Stimulated activated CD4-positive, alpha-beta T cell treated with anti-CD3 and anti-CD28 coated beads, Interleukin-2, amount 100 ng/mL, for 24 hours (primary cell): ENCODE measurements at regions not wholly inside any gene's neighbourhood (a gene's known extent, or its start where the extent isn't known, plus 50 kb on each side); places are given as distances from the start of the nearest gene placed in this dataset.

Experiments
- DNase-seq, 2 donors: peaks; one replicate each; pipeline ENCODE4 v3.0.0-alpha.2; 2020

- DNase-seq: no peak
These were observed 203.9 kb upstream of the GPR26 start for GRCh38 chr10:123462246-123462645.

- DNase-seq: no peak
These were observed 203.4 kb upstream of the GPR26 start for GRCh38 chr10:123462756-123463155.

- no peak for DNase-seq
These were observed 203.0 kb upstream of the GPR26 start for GRCh38 chr10:123463181-123463580.

- DNase-seq: no peak
These were observed 202.5 kb upstream of the GPR26 start for GRCh38 chr10:123463698-123464097.

GRCh38 chr10:123464430-123465323, 201.5 kb upstream of the GPR26 start:
- no peak for DNase-seq

GRCh38 chr10:123470336-123470921, 195.7 kb upstream of the GPR26 start:
- no peak for DNase-seq

GRCh38 chr10:123471811-123472210, 194.3 kb upstream of the GPR26 start:
- DNase-seq: no peak

- no peak for DNase-seq
These were observed 193.5 kb upstream of the GPR26 start for GRCh38 chr10:123472606-123473005.

- DNase-seq: no peak
These were observed 191.5 kb upstream of the GPR26 start for GRCh38 chr10:123474700-123475099.

GRCh38 chr10:123475466-123475865, 190.7 kb upstream of the GPR26 start:
- no peak for DNase-seq

GRCh38 chr10:123478116-123478515, 188.0 kb upstream of the GPR26 start:
- DNase-seq: no peak

GRCh38 chr10:123479640-123480039, 186.5 kb upstream of the GPR26 start:
- DNase-seq: no peak

- DNase-seq: no peak
These were observed 185.8 kb upstream of the GPR26 start for GRCh38 chr10:123480344-123480743.

- no peak for DNase-seq
These were observed 185.3 kb upstream of the GPR26 start for GRCh38 chr10:123480845-123481244.

- no peak for DNase-seq
These were observed 181.4 kb upstream of the GPR26 start for GRCh38 chr10:123484722-123485121.

- no peak for DNase-seq
These were observed 180.7 kb upstream of the GPR26 start for GRCh38 chr10:123485341-123485960.

GRCh38 chr10:123488436-123488835, 177.7 kb upstream of the GPR26 start:
- DNase-seq: no peak

GRCh38 chr10:123491364-123491763, 174.8 kb upstream of the GPR26 start:
- no peak for DNase-seq

- DNase-seq: no peak
These were observed 174.1 kb upstream of the GPR26 start for GRCh38 chr10:123492016-123492415.

- DNase-seq: no peak
These were observed 171.8 kb upstream of the GPR26 start for GRCh38 chr10:123494301-123494808.

GRCh38 chr10:123496375-123496774, 169.8 kb upstream of the GPR26 start:
- no peak for DNase-seq

- DNase-seq: no peak
These were observed 169.0 kb upstream of the GPR26 start for GRCh38 chr10:123496996-123497660.

GRCh38 chr10:123500110-123500509, 166.0 kb upstream of the GPR26 start:
- no peak for DNase-seq
